ENCODE measurements at regions not wholly inside any gene's neighbourhood (a gene's known extent, or its start where the extent isn't known, plus 50 kb on each side); places are given as distances from the start of the nearest gene placed in this dataset.

- no peaks in the 10 kb centered on the region for H3K27me3 ChIP-seq (ENCODE audit: insufficient read depth, low read length, poor library complexity)
- no peak for ATAC-seq (ENCODE audit: insufficient read depth, low read depth)
- H3K27ac ChIP-seq (ENCODE audit: low read length), result no peak overlapping the region
- H3K36me3 ChIP-seq (ENCODE audit: insufficient read depth, low read length), result no peaks in the 10 kb centered on the region
- no peak for TF ChIP-seq CTCF (IDR thresholded peaks at IDR 0.05; ENCODE audit: borderline replicate concordance, extremely low read depth, low read length, poor library complexity, severe bottlenecking)
- TF ChIP-seq EZH2 (IDR thresholded peaks at IDR 0.05; ENCODE audit: borderline replicate concordance, low read depth, low read length, severe bottlenecking), result no peak
- no peaks in the 10 kb centered on the region for H3K4me1 ChIP-seq (ENCODE audit: insufficient read depth, low read length)
- H3K9ac ChIP-seq (ENCODE audit: low read depth, low read length), result no peak overlapping the region
- H3K4me3 ChIP-seq (ENCODE audit: low read depth in 1 of 2, low read length in 2 of 2), result no peak overlapping the region
- H3K79me2 ChIP-seq (ENCODE audit: insufficient read depth, low read length), result no peaks in the 10 kb centered on the region
- no peaks in the 10 kb centered on the region for H3K9me3 ChIP-seq (ENCODE audit: insufficient read depth, low read length, severe bottlenecking)
- no peak overlapping the region for H2AFZ ChIP-seq (ENCODE audit: low read depth, low read length)
- no peaks in the 10 kb centered on the region for H4K20me1 ChIP-seq (ENCODE audit: insufficient read depth, low read length)
- DNase-seq, result no peak
- H3K4me2 ChIP-seq (ENCODE audit: insufficient read depth, low read length), result no peak overlapping the region
These were observed 147.9 kb upstream of the FAM47A start for GRCh38 chrX:34279866-34280560.

- Histone ChIP-seq H3K4me1 (ENCODE audit: insufficient read depth, low read length) (no peaks in the 10 kb centered on the region), H4K20me1 (ENCODE audit: insufficient read depth, low read length) (no peaks in the 10 kb centered on the region), H3K4me2 (ENCODE audit: insufficient read depth, low read length) (no peak overlapping the region), H3K27ac (ENCODE audit: low read length) (no peak overlapping the region), H3K36me3 (ENCODE audit: insufficient read depth, low read length) (no peaks in the 10 kb centered on the region), H2AFZ (ENCODE audit: low read depth, low read length) (no peak overlapping the region), H3K4me3 (ENCODE audit: low read depth in 1 of 2, low read length in 2 of 2) (no peak overlapping the region), H3K27me3 (ENCODE audit: insufficient read depth, low read length, poor library complexity) (no peaks in the 10 kb centered on the region), H3K9me3 (ENCODE audit: insufficient read depth, low read length, severe bottlenecking) (no peaks in the 10 kb centered on the region), H3K9ac (ENCODE audit: low read depth, low read length) (no peak overlapping the region), H3K79me2 (ENCODE audit: insufficient read depth, low read length) (no peaks in the 10 kb centered on the region)
- DNase-seq, result no peak
- TF ChIP-seq EZH2 (IDR thresholded peaks at IDR 0.05; ENCODE audit: borderline replicate concordance, low read depth, low read length, severe bottlenecking) (no peak), CTCF (IDR thresholded peaks at IDR 0.05; ENCODE audit: borderline replicate concordance, extremely low read depth, low read length, poor library complexity, severe bottlenecking) (no peak)
- ATAC-seq (ENCODE audit: insufficient read depth, low read depth), result no peak
These were observed 143.6 kb upstream of the FAM47A start for GRCh38 chrX:34275699-34276098.

GRCh38 chrX:34270434-34270833 is 138.3 kb upstream of the FAM47A start:
- no peak for ATAC-seq (ENCODE audit: insufficient read depth, low read depth)
- Histone ChIP-seq H3K4me3 (ENCODE audit: low read depth in 1 of 2, low read length in 2 of 2) (no peak overlapping the region), H3K4me2 (ENCODE audit: insufficient read depth, low read length) (no peak overlapping the region), H3K9ac (ENCODE audit: low read depth, low read length) (no peak overlapping the region), H3K27ac (ENCODE audit: low read length) (no peak overlapping the region), H3K9me3 (ENCODE audit: insufficient read depth, low read length, severe bottlenecking) (no peaks in the 10 kb centered on the region), H3K36me3 (ENCODE audit: insufficient read depth, low read length) (no peaks in the 10 kb centered on the region), H3K27me3 (ENCODE audit: insufficient read depth, low read length, poor library complexity) (no peaks in the 10 kb centered on the region), H3K79me2 (ENCODE audit: insufficient read depth, low read length) (no peaks in the 10 kb centered on the region), H3K4me1 (ENCODE audit: insufficient read depth, low read length) (no peaks in the 10 kb centered on the region), H4K20me1 (ENCODE audit: insufficient read depth, low read length) (no peaks in the 10 kb centered on the region), H2AFZ (ENCODE audit: low read depth, low read length) (no peak overlapping the region)
- TF ChIP-seq EZH2 (IDR thresholded peaks at IDR 0.05; ENCODE audit: borderline replicate concordance, low read depth, low read length, severe bottlenecking) (no peak), CTCF (IDR thresholded peaks at IDR 0.05; ENCODE audit: borderline replicate concordance, extremely low read depth, low read length, poor library complexity, severe bottlenecking) (no peak)
- no peak for DNase-seq

Measured in DND-41 (cell line).